ENCODE measurements at regions not wholly inside any gene's neighbourhood (a gene's known extent, or its start where the extent isn't known, plus 50 kb on each side); places are given as distances from the start of the nearest gene placed in this dataset.
A peak's percentile ranks its signal among the peaks of the same experiment; 100 is the strongest.

DNA sequence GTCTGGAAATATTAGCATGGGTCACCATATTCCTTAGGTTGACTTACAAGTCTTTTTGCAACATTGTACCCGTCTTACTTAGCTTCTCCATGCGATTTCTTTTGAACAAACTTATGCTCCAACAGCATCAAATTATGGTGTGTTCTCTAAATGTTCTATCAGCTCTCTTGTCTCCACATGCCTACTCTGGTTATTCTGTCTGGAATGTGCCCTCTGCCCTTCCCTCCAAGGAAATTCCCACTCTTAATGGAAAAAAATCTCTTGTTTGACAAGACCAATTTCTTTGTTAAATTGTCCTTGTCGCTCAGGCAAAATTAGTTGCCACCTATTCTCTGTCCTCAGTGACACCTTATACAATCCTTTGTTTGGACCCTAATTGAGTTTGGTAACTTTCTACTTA is 522.8 kb upstream of the LUZP2 start:
- intact Hi-C loops (cut with DNase I; ENCODE audit: low total_unique reads), result no loop called here
- TF ChIP-seq, protein P1, sequence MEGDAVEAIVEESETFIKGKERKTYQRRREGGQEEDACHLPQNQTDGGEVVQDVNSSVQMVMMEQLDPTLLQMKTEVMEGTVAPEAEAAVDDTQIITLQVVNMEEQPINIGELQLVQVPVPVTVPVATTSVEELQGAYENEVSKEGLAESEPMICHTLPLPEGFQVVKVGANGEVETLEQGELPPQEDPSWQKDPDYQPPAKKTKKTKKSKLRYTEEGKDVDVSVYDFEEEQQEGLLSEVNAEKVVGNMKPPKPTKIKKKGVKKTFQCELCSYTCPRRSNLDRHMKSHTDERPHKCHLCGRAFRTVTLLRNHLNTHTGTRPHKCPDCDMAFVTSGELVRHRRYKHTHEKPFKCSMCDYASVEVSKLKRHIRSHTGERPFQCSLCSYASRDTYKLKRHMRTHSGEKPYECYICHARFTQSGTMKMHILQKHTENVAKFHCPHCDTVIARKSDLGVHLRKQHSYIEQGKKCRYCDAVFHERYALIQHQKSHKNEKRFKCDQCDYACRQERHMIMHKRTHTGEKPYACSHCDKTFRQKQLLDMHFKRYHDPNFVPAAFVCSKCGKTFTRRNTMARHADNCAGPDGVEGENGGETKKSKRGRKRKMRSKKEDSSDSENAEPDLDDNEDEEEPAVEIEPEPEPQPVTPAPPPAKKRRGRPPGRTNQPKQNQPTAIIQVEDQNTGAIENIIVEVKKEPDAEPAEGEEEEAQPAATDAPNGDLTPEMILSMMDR (IDR thresholded peaks at IDR 0.05), result no peak
- H3K9me3 ChIP-seq, result no peaks in the 10 kb centered on the region

DNA sequence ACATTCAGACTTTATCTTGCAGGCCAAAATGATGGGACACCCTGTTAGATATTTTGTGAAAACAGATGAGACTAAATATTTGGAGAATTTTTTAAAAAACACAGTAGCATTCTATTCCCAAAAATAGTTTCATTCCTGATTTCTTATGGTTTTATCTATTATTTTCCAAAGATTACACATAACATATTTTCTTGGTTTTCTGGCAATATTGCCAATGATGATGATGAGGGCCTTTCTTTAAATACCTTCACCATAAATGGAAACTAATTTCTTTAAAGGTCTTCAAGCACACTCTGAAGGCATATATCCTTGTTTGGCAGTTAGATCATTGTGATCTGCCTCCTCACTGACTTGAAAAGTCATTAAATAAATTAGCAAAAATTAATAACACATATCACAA is 522.3 kb upstream of the LUZP2 start:
- H3K36me3 ChIP-seq, result no peaks in the 10 kb centered on the region
- peak overlapping the region in 1 of 2 donors; percentile 11 for H3K27ac ChIP-seq
- no peaks in the 10 kb centered on the region for H3K27me3 ChIP-seq
- peaks cover 0 to 48% (median 4%) of the 10 kb centered on the region in 4 donors for H3K4me1 ChIP-seq
- DNase-seq, result no peak
- no peak overlapping the region for H3K4me3 ChIP-seq
- no peaks in the 10 kb centered on the region for H3K9me3 ChIP-seq
- TF ChIP-seq, protein P1 (IDR thresholded peaks at IDR 0.05), result no peak
- intact Hi-C loops (cut with DNase I; ENCODE audit: low total_unique reads), result no loop called here

More for the DNA sequence above, 522.8 kb upstream of the LUZP2 start:
- Histone ChIP-seq H3K4me3 (no peak overlapping the region), H3K27ac (no peak overlapping the region), H3K4me1 (peaks cover 0 to 52% (median 4%) of the 10 kb centered on the region in 4 donors), H3K27me3 (no peaks in the 10 kb centered on the region), H3K36me3 (no peaks in the 10 kb centered on the region)
- DNase-seq, result no peak

DNA sequence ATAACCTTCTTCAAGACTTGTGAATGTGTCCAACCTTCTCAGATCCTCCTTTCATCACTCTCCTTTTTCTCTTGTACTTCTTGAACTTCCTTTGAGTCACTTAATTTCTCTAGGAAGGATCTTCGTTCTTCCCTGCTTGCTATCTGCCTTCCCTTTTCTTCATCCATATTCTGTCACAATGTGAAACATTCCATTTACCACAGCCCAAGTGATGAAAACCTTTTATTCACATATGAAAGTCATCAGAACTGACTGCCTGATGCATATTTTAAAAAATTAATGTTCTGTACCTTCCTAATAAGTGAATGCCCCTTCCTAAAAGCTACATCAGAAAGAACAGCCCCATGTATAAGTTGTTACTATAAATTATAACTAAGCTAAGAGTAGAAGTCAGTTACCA is 520.4 kb upstream of the LUZP2 start:
- peaks cover 0 to 34% (median 1%) of the 10 kb centered on the region in 4 donors for H3K4me1 ChIP-seq
- no peak overlapping the region for H3K4me3 ChIP-seq
- no peaks in the 10 kb centered on the region for H3K9me3 ChIP-seq
- H3K36me3 ChIP-seq, result no peaks in the 10 kb centered on the region
- intact Hi-C loops (cut with DNase I; ENCODE audit: low total_unique reads), result no loop called here
- no peaks in the 10 kb centered on the region for H3K27me3 ChIP-seq
- no peak for DNase-seq
- H3K27ac ChIP-seq, result peak overlapping the region; percentile 18 to 55
- TF ChIP-seq, protein P1 (IDR thresholded peaks at IDR 0.05), result no peak

DNA sequence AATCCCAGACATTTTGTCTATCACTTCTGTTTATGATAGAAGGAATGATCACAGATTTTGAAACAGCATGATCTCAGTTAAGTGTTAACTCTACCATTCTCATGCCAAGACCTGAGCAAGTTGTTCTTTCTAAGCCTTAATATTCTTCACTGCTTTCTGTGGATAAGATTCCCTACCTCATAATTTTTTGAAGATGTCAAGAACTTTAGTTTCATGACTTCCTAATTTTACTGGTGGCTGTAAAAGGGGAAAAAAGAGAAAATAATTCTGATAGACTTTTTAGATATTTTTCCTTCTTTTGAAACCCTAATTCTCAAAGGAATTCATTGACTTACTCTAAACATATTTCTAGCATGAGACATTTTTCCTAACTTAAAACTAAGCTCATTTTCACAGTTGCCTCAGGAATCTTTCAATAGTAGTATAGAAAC is 520.0 kb upstream of the LUZP2 start:
- intact Hi-C loops (cut with DNase I; ENCODE audit: low total_unique reads), result no loop called here
- no peaks in the 10 kb centered on the region for H3K36me3 ChIP-seq
- no peaks in the 10 kb centered on the region for H3K27me3 ChIP-seq
- H3K9me3 ChIP-seq, result no peaks in the 10 kb centered on the region
- TF ChIP-seq, protein P1 (IDR thresholded peaks at IDR 0.05), result no peak
- H3K4me3 ChIP-seq, result no peak overlapping the region
- peak overlapping the region in 1 of 2 donors; percentile 55 for H3K27ac ChIP-seq
- DNase-seq, result no peak
- H3K4me1 ChIP-seq, result peaks cover 0 to 34% (median 1%) of the 10 kb centered on the region in 4 donors

DNA sequence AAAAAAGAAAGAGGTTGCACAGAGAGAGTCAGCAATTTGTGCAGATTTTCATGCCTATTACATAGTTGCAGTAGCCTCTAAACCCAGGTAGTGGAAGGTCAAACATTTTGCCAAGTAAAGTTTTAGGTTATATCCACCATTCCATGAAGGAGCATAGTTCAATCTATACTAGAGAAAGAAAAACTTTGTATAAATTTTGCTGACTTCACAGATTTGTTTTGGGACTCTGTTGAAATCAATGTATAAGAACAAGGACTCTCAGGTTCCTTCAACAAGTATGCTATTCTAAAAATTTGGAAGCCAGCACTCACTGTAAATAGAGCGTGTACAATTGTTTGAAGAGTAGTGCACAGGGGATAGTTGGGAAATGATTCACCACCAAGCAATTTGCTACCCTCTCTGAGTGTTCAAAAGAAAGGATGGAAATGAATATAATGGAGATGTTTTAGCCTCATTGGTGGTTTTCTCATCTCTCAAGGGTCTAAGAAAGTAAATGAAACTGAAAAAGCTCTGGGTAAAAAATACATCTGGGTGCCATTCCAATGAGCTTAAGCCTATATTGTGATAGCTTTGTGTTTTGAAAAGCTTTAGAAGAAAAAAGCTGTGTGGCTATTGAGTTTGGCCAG is 508.4 kb upstream of the LUZP2 start:
- DNase-seq, result no peak
- H3K27ac ChIP-seq, result no peak overlapping the region
- H3K27me3 ChIP-seq, result no peaks in the 10 kb centered on the region
- H3K36me3 ChIP-seq, result no peaks in the 10 kb centered on the region
- H3K9me3 ChIP-seq, result no peaks in the 10 kb centered on the region
- peaks cover 0 to 7% (median 0%) of the 10 kb centered on the region in 4 donors for H3K4me1 ChIP-seq
- TF ChIP-seq, protein P1 (IDR thresholded peaks at IDR 0.05), result no peak
- intact Hi-C loops (cut with DNase I; ENCODE audit: low total_unique reads), result no loop called here
- no peak overlapping the region for H3K4me3 ChIP-seq

Data from tibial artery (tissue), 4 donors.